HEK293 (cell line): ENCODE measurements at regions not wholly inside any gene's neighbourhood (a gene's known extent, or its start where the extent isn't known, plus 50 kb on each side); places are given as distances from the start of the nearest gene placed in this dataset.

ENCODE experiments used
- CTCF ChIA-PET: fragments of 350-600 bp; formaldehyde crosslinking; extraction: SDS; loops from one replicate; lab custom pipeline; 2021; ENCODE audit warnings: antibody characterized with exemption; lab: Yijun Ruan, JAX
- POLR2A ChIA-PET: fragments of 300-600 bp; formaldehyde crosslinking; extraction: SDS; loops from one replicate; lab custom pipeline; 2020; ENCODE audit warnings: antibody characterized with exemption, inconsistent platforms; lab: Yijun Ruan, JAX
- H3K27ac ChIP-seq: fragments of 200-500 bp; sonication (Bioruptor generic); 2 replicates; pipeline ENCODE4 v1.5.1; 2014; ENCODE audit warnings: low read depth, low read length, control low read depth, inconsistent platforms; ENCODE audit errors: extremely low read depth
- H3K36me3 ChIP-seq, 2 experiments: fragments of 200-500 bp in 1 of 2; sonication (Bioruptor generic) in 1 of 2; 1 replicate in 1 of 2; 2 replicates in 1 of 2; pipeline ENCODE4 v1.5.1; 2014 to 2017; ENCODE audit warnings: inconsistent platforms in 2 of 2, low read length in 2 of 2; ENCODE audit not compliant: control insufficient read depth in 2 of 2, insufficient read depth in 1 of 2
- H3K4me1 ChIP-seq: fragments of 200-500 bp; sonication (Bioruptor generic); 2 replicates; pipeline ENCODE4 v1.5.1; 2014; ENCODE audit warnings: mild to moderate bottlenecking, low read length, inconsistent platforms; ENCODE audit not compliant: control insufficient read depth, insufficient read depth
- H3K4me3 ChIP-seq: 2 replicates; pipeline ENCODE4 v1.5.1; 2011; ENCODE audit warnings: low read depth, mild to moderate bottlenecking, control low read depth, low read length, moderate library complexity
- H3K9me3 ChIP-seq: fragments of 200-500 bp; sonication (Bioruptor generic); 2 replicates; pipeline ENCODE4 v1.5.1; 2014; ENCODE audit warnings: low read depth, low read length, inconsistent platforms; ENCODE audit not compliant: control insufficient read depth, insufficient read depth
- INSM2 ChIP-seq: fragments of 450-650 bp; formaldehyde crosslinking; IDR thresholded peaks from 2 replicates; pipeline ENCODE4 v1.5.1; 2016; ENCODE audit warnings: missing biosample characterization, missing genetic modification characterization
- MYNN ChIP-seq: fragments of 450-650 bp; formaldehyde crosslinking; IDR thresholded peaks from 2 replicates; pipeline ENCODE4 v1.5.1; 2016; ENCODE audit warnings: missing biosample characterization, missing genetic modification characterization, borderline replicate concordance
- REPIN1 ChIP-seq: fragments of 450-650 bp; formaldehyde crosslinking; IDR thresholded peaks from 2 replicates; pipeline ENCODE4 v1.5.1; 2017; ENCODE audit warnings: missing biosample characterization, missing genetic modification characterization, low read depth
- SALL2 ChIP-seq: fragments of 450-650 bp; formaldehyde crosslinking; IDR thresholded peaks from 2 replicates; pipeline ENCODE4 v1.5.0; 2017; ENCODE audit warnings: missing biosample characterization, mild to moderate bottlenecking, missing genetic modification characterization, borderline replicate concordance
- SP3 ChIP-seq: fragments of 450-650 bp; formaldehyde crosslinking; IDR thresholded peaks from 2 replicates; pipeline ENCODE4 v1.5.1; 2016; ENCODE audit warnings: missing biosample characterization, missing genetic modification characterization
- SP7 ChIP-seq: fragments of 450-650 bp; formaldehyde crosslinking; IDR thresholded peaks from 2 replicates; pipeline ENCODE4 v1.5.1; 2016; ENCODE audit warnings: missing biosample characterization, missing genetic modification characterization
- ZBTB48 ChIP-seq: fragments of 450-650 bp; formaldehyde crosslinking; IDR thresholded peaks from 2 replicates; pipeline ENCODE4 v1.5.1; 2016; ENCODE audit warnings: missing biosample characterization, missing genetic modification characterization
- ZBTB8A ChIP-seq: fragments of 450-650 bp; formaldehyde crosslinking; IDR thresholded peaks from 2 replicates; pipeline ENCODE4 v1.5.1; 2016; ENCODE audit warnings: missing biosample characterization, missing genetic modification characterization
- ZNF146 ChIP-seq: fragments of 450-650 bp; formaldehyde crosslinking; IDR thresholded peaks from 2 replicates; pipeline ENCODE4 v1.5.1; 2016; ENCODE audit warnings: missing biosample characterization, missing genetic modification characterization
- ZNF23 ChIP-seq: fragments of 450-650 bp; formaldehyde crosslinking; IDR thresholded peaks from 2 replicates; pipeline ENCODE4 v1.5.1; 2016; ENCODE audit warnings: missing biosample characterization, missing genetic modification characterization, borderline replicate concordance
- ZNF350 ChIP-seq: fragments of 450-650 bp; formaldehyde crosslinking; IDR thresholded peaks from 2 replicates; pipeline ENCODE4 v1.5.0; 2017; ENCODE audit warnings: missing biosample characterization, mild to moderate bottlenecking, missing genetic modification characterization
- ZNF501 ChIP-seq: fragments of 450-650 bp; formaldehyde crosslinking; IDR thresholded peaks from 2 replicates; pipeline ENCODE4 v1.5.1; 2016; ENCODE audit warnings: missing biosample characterization, missing genetic modification characterization
- ZNF514 ChIP-seq: fragments of 450-650 bp; formaldehyde crosslinking; IDR thresholded peaks from 2 replicates; pipeline ENCODE4 v1.5.1; 2016; ENCODE audit warnings: missing biosample characterization, missing genetic modification characterization
- ZNF785 ChIP-seq: fragments of 450-650 bp; formaldehyde crosslinking; IDR thresholded peaks from 2 replicates; pipeline ENCODE4 v1.5.1; 2016; ENCODE audit warnings: missing biosample characterization, missing genetic modification characterization
- TF ChIP-seq, protein P1 (sequence below): fragments of 450-650 bp; formaldehyde crosslinking; IDR thresholded peaks from 2 replicates; pipeline ENCODE4 v1.5.1; 2016; ENCODE audit warnings: missing biosample characterization, missing genetic modification characterization
- TF ChIP-seq, protein P2 (sequence below): fragments of 450-650 bp; IDR thresholded peaks from 2 replicates; pipeline ENCODE4 v1.5.1; 2018; ENCODE audit warnings: missing biosample characterization, mild to moderate bottlenecking, missing genetic modification characterization
- TF ChIP-seq, protein P3 (sequence below): fragments of 450-650 bp; formaldehyde crosslinking; IDR thresholded peaks from 2 replicates; pipeline ENCODE4 v1.5.1; 2016; ENCODE audit warnings: missing biosample characterization, missing genetic modification characterization
- TF ChIP-seq, protein P4 (sequence below): fragments of 450-650 bp; formaldehyde crosslinking; IDR thresholded peaks from 2 replicates; pipeline ENCODE4 v1.5.1; 2016; ENCODE audit warnings: missing biosample characterization, missing genetic modification characterization

GRCh38 chr10:52483587-52483986, 169.5 kb downstream of the DKK1 start (continued):
- TF ChIP-seq ZBTB48 (no peak), ZNF514 (tag by site-specific recombination) (no peak), REPIN1 (no peak), ZBTB8A (no peak)
- TF ChIP-seq, protein P1, sequence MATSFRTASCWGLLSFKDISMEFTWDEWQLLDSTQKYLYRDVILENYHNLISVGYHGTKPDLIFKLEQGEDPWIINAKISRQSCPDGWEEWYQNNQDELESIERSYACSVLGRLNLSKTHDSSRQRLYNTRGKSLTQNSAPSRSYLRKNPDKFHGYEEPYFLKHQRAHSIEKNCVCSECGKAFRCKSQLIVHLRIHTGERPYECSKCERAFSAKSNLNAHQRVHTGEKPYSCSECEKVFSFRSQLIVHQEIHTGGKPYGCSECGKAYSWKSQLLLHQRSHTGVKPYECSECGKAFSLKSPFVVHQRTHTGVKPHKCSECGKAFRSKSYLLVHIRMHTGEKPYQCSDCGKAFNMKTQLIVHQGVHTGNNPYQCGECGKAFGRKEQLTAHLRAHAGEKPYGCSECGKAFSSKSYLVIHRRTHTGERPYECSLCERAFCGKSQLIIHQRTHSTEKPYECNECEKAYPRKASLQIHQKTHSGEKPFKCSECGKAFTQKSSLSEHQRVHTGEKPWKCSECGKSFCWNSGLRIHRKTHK, result no peak
- TF ChIP-seq, protein P2, sequence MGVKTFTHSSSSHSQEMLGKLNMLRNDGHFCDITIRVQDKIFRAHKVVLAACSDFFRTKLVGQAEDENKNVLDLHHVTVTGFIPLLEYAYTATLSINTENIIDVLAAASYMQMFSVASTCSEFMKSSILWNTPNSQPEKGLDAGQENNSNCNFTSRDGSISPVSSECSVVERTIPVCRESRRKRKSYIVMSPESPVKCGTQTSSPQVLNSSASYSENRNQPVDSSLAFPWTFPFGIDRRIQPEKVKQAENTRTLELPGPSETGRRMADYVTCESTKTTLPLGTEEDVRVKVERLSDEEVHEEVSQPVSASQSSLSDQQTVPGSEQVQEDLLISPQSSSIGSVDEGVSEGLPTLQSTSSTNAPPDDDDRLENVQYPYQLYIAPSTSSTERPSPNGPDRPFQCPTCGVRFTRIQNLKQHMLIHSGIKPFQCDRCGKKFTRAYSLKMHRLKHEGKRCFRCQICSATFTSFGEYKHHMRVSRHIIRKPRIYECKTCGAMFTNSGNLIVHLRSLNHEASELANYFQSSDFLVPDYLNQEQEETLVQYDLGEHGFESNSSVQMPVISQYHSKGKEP (tag by site-specific recombination), result no peak

DNA sequence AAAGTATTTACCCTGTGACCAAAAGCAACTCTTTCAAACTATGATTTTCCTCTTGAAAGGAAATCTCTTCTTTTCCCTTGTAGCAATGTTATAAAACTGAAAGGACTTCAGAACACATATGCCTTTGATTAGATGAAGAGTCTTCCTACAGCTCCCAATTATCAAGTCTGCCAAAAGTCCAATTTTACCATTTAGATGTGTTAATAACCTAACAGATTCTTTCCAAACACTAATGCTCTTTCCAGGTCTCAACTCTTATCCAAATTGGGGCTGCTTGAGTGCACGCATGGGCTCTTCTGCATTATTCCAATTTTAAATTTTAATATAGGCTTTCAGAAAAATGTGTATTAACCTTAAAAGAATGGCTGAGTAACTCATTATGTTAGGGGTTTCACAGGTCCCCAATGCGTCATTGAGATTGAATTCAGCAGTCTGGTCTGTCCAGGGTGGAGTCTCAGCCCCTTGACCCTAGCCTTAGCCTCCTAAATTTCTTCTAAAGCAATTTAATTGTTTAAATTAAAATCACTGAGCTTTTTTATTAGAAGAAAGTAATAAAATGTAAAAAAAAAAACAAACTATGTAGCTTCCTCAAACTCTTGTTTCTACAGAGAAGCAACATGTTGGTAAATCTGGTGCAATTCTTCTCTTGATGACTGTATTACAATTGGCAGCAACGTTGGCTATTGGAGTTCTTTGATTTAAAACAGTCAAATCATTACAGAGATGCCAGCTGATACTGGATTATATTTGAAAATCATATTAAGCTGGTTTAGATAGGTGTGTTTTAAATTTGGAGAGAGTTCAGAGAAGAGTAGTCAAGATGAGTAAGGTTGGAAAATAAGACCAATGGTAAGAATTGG, 170.4 kb downstream of the DKK1 start:
- Histone ChIP-seq H3K4me1 (no peaks in the 10 kb centered on the region), H3K4me3 (no peak overlapping the region), H3K36me3 (no peaks in the 10 kb centered on the region), H3K9me3 (no peaks in the 10 kb centered on the region), H3K27ac (no peak overlapping the region)
- ChIA-PET CTCF (interaction anchor here (0.9 to 9.5 kb wide), 3 partner anchors 10 to 176 kb away, joined by 3 to 109 read pairs (median 5); no protein-coding TSS in a partner anchor), POLR2A (no interaction called here)
- TF ChIP-seq SP3 (tag by site-specific recombination) (no peak), ZNF501 (tag by site-specific recombination) (no peak), ZNF146 (tag by site-specific recombination) (no peak), ZNF785 (tag by site-specific recombination) (no peak), ZNF23 (tag by site-specific recombination) (no peak), MYNN (no peak), INSM2 (tag by site-specific recombination) (no peak), SALL2 (no peak), SP7 (tag by site-specific recombination) (no peak), ZNF350 (tag by site-specific recombination) (no peak)
- TF ChIP-seq, protein P3, sequence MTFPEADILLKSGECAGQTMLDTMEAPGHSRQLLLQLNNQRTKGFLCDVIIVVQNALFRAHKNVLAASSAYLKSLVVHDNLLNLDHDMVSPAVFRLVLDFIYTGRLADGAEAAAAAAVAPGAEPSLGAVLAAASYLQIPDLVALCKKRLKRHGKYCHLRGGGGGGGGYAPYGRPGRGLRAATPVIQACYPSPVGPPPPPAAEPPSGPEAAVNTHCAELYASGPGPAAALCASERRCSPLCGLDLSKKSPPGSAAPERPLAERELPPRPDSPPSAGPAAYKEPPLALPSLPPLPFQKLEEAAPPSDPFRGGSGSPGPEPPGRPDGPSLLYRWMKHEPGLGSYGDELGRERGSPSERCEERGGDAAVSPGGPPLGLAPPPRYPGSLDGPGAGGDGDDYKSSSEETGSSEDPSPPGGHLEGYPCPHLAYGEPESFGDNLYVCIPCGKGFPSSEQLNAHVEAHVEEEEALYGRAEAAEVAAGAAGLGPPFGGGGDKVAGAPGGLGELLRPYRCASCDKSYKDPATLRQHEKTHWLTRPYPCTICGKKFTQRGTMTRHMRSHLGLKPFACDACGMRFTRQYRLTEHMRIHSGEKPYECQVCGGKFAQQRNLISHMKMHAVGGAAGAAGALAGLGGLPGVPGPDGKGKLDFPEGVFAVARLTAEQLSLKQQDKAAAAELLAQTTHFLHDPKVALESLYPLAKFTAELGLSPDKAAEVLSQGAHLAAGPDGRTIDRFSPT (tag by site-specific recombination), result no peak
- TF ChIP-seq, protein P4, sequence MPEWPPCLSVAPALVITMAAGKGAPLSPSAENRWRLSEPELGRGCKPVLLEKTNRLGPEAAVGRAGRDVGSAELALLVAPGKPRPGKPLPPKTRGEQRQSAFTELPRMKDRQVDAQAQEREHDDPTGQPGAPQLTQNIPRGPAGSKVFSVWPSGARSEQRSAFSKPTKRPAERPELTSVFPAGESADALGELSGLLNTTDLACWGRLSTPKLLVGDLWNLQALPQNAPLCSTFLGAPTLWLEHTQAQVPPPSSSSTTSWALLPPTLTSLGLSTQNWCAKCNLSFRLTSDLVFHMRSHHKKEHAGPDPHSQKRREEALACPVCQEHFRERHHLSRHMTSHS (tag by site-specific recombination), result no peak
